GM23338 (cell line): ENCODE measurements at regions not wholly inside any gene's neighbourhood (a gene's known extent, or its start where the extent isn't known, plus 50 kb on each side); places are given as distances from the start of the nearest gene placed in this dataset.

ENCODE experiments used
- CREB1 ChIP-seq: fragments of 250-450 bp; sonication (Bioruptor Pico); IDR thresholded peaks from 2 replicates; pipeline ENCODE4 v1.5.0; 2020; ENCODE audit warnings: low read depth, mild to moderate bottlenecking, moderate library complexity
- EZH2 ChIP-seq: fragments of 200-600 bp; sonication (generic); IDR thresholded peaks from one replicate; pipeline ENCODE4 v1.8.0; 2017; ENCODE audit warnings: antibody characterized with exemption, mild to moderate bottlenecking, low read depth; ENCODE audit not compliant: unreplicated experiment
- EZH2phosphoT487 ChIP-seq: fragments of 200-600 bp; sonication (generic); IDR thresholded peaks from one replicate; pipeline ENCODE4 v1.8.1; 2018; ENCODE audit warnings: antibody characterized with exemption; ENCODE audit not compliant: unreplicated experiment
- POLR2AphosphoS5 ChIP-seq: IDR thresholded peaks from 2 replicates; pipeline ENCODE4 v1.6.1; 2016; ENCODE audit warnings: antibody characterized with exemption, low read depth
- STAT1 ChIP-seq: IDR thresholded peaks from one replicate; pipeline ENCODE4 v1.6.1; 2016; ENCODE audit warnings: antibody characterized with exemption; ENCODE audit not compliant: unreplicated experiment
- TF ChIP-seq, protein P1 (sequence below), 2 experiments: fragments of 200-600 bp in 1 of 2; sonication (generic) in 1 of 2; conservative IDR thresholded peaks; 2 replicates each; pipeline versions ENCODE4 v1.5.1 to v1.6.1; 2016 to 2017; ENCODE audit warnings: antibody characterized with exemption in 2 of 2, low read depth in 2 of 2, mild to moderate bottlenecking in 2 of 2, moderate library complexity in 1 of 2

DNA sequence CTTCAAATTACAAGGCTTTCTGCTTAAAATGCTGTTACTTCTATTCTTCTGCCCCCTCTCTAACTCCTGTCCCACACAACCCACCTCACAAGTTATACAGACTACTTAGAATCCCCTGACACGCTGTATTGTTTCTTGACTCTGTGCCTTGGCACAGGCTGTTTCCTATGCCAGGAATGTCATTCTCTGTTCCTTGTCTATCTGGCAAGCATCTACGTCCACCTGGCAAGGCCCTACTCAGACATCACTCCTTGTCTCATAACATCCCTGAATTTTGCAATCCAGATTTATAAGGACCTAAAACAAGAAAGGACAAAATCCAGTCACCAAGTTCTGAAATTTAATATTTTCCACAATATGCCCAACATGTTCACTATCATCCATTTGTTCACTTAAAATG, 182.0 kb upstream of the CHRM3 start:
- TF ChIP-seq POLR2AphosphoS5 (no peak), EZH2 (no peak), EZH2phosphoT487 (no peak), CREB1 (CRISPR knock-in tag) (no peak), STAT1 (no peak)
- TF ChIP-seq, protein P1, sequence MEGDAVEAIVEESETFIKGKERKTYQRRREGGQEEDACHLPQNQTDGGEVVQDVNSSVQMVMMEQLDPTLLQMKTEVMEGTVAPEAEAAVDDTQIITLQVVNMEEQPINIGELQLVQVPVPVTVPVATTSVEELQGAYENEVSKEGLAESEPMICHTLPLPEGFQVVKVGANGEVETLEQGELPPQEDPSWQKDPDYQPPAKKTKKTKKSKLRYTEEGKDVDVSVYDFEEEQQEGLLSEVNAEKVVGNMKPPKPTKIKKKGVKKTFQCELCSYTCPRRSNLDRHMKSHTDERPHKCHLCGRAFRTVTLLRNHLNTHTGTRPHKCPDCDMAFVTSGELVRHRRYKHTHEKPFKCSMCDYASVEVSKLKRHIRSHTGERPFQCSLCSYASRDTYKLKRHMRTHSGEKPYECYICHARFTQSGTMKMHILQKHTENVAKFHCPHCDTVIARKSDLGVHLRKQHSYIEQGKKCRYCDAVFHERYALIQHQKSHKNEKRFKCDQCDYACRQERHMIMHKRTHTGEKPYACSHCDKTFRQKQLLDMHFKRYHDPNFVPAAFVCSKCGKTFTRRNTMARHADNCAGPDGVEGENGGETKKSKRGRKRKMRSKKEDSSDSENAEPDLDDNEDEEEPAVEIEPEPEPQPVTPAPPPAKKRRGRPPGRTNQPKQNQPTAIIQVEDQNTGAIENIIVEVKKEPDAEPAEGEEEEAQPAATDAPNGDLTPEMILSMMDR (conservative IDR thresholded peaks at IDR 0.05; ENCODE audit: low read depth in 2 of 2), result no peak
